MM.1S (cell line): ENCODE measurements at regions not wholly inside any gene's neighbourhood (a gene's known extent, or its start where the extent isn't known, plus 50 kb on each side); places are given as distances from the start of the nearest gene placed in this dataset.
A peak's percentile ranks its signal among the peaks of the same experiment; 100 is the strongest.
"Not testable (repeated sequence)": the region's sequence is repeated elsewhere in the genome, so short reads cannot be mapped to it uniquely, and the experiment has no call there.

ENCODE experiments used
- DNase-seq: peaks from one replicate; pipeline ENCODE4 v3.0.0-alpha.2; 2015
- H2AFZ ChIP-seq: fragments of 300-600 bp; sonication (generic); 2 replicates; pipeline ENCODE4 v1.6.0; 2016; ENCODE audit warnings: antibody characterized with exemption, low read length
- H3F3A ChIP-seq: fragments of 300-600 bp; sonication (generic); 2 replicates; pipeline ENCODE4 v1.6.1; 2016; ENCODE audit warnings: mild to moderate bottlenecking, antibody characterized with exemption, low read length, moderate library complexity, mixed read lengths; ENCODE audit not compliant: insufficient read depth
- H3K27ac ChIP-seq: fragments of 300-600 bp; sonication (generic); 2 replicates; pipeline ENCODE4 v1.5.1; 2016; ENCODE audit warnings: mild to moderate bottlenecking, low read length
- H3K27me3 ChIP-seq: fragments of 300-600 bp; sonication (generic); replicated peaks from 2 replicates; pipeline ENCODE4 v1.6.0; 2016; ENCODE audit warnings: low read length; ENCODE audit not compliant: insufficient read depth
- H3K36me3 ChIP-seq: fragments of 300-600 bp; sonication (generic); replicated peaks from 2 replicates; pipeline ENCODE4 v1.6.1; 2016; ENCODE audit warnings: mild to moderate bottlenecking, low read length, mixed read lengths; ENCODE audit not compliant: insufficient read depth
- H3K4me1 ChIP-seq: fragments of 300-600 bp; sonication (generic); 2 replicates; pipeline ENCODE4 v1.6.1; 2016; ENCODE audit warnings: low read length, mixed read lengths
- H3K4me2 ChIP-seq: fragments of 300-600 bp; sonication (generic); 2 replicates; pipeline ENCODE4 v1.6.0; 2016; ENCODE audit warnings: low read depth, low read length
- H3K4me3 ChIP-seq: fragments of 300-600 bp; sonication (generic); 2 replicates; pipeline ENCODE4 v1.5.1; 2016; ENCODE audit warnings: low read length, mixed read lengths
- H3K79me2 ChIP-seq: fragments of 300-600 bp; sonication (generic); 2 replicates; pipeline ENCODE4 v1.6.1; 2016; ENCODE audit warnings: mixed run types, low read length, mixed read lengths
- H3K9ac ChIP-seq: fragments of 300-600 bp; sonication (generic); 2 replicates; pipeline ENCODE4 v1.6.1; 2016; ENCODE audit warnings: low read length, mixed read lengths
- H3K9me2 ChIP-seq: fragments of 300-600 bp; sonication (generic); replicated peaks from 2 replicates; pipeline ENCODE4 v1.6.1; 2016; ENCODE audit warnings: mild to moderate bottlenecking, low read length, mixed read lengths; ENCODE audit not compliant: insufficient read depth
- H3K9me3 ChIP-seq: fragments of 300-600 bp; sonication (generic); replicated peaks from 2 replicates; pipeline ENCODE4 v1.6.1; 2016; ENCODE audit warnings: mild to moderate bottlenecking, low read length, mixed read lengths; ENCODE audit not compliant: insufficient read depth
- H4K20me1 ChIP-seq: fragments of 300-600 bp; sonication (generic); 2 replicates; pipeline ENCODE4 v1.6.1; 2016; ENCODE audit warnings: mild to moderate bottlenecking, low read length, moderate library complexity, mixed read lengths; ENCODE audit not compliant: insufficient read depth
- EZH2 ChIP-seq: fragments of 300-600 bp; sonication (generic); optimal IDR thresholded peaks from 2 replicates; pipeline ENCODE3; 2017; ENCODE audit warnings: low read depth, mild to moderate bottlenecking, antibody characterized with exemption, low read length, mixed read lengths
- EZH2phosphoT487 ChIP-seq: fragments of 300-600 bp; sonication (generic); IDR thresholded peaks from 2 replicates; pipeline ENCODE4 v1.6.1; 2018; ENCODE audit warnings: antibody characterized with exemption, low read length
- TF ChIP-seq, protein P1 (sequence below): fragments of 300-600 bp; sonication (generic); IDR thresholded peaks from 2 replicates; pipeline ENCODE4 v1.5.1; 2016; ENCODE audit warnings: antibody characterized with exemption, low read length, mixed read lengths

DNA sequence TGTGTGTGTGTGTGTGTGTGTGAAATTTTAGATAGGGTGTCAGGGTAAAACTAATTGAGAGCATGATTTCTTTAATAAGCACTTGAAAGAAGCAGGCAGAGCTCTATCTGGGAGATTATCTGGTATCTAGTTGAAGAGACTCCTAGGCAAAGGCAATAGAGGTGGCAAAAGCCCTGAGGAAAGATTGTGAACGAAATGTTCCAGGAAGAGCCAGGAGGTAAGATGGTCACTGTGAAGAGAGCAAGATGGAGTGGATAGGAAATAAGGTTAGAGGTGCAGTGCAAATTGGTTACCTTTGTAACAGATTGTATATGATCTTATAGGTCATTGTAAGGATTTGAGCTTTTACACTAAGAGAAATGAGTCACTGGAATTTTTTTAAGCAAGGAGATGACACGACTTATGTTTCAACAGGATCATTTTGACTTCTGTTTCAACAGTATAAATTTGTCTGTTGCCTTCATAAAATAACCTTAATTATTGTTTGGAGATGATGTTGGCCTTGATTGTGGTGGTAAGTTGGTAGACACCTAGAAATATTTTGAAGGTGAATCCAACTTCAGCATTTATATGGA, 239.6 kb downstream of the PARP8 start:
- DNase-seq: no peak
- Histone ChIP-seq H3K27me3 (no peaks in the 10 kb centered on the region), H2AFZ (no peak overlapping the region), H3K79me2 (no peaks in the 10 kb centered on the region), H3K9me3 (no peaks in the 10 kb centered on the region), H3K9ac (no peak overlapping the region), H3K36me3 (no peaks in the 10 kb centered on the region), H3K4me1 (no peaks in the 10 kb centered on the region), H3K4me3 (no peak overlapping the region), H4K20me1 (no peaks in the 10 kb centered on the region), H3F3A (no peaks in the 10 kb centered on the region), H3K9me2 (no peaks in the 10 kb centered on the region), H3K27ac (no peak overlapping the region), H3K4me2 (no peak overlapping the region)
- TF ChIP-seq EZH2: no peak
- TF ChIP-seq, protein P1, sequence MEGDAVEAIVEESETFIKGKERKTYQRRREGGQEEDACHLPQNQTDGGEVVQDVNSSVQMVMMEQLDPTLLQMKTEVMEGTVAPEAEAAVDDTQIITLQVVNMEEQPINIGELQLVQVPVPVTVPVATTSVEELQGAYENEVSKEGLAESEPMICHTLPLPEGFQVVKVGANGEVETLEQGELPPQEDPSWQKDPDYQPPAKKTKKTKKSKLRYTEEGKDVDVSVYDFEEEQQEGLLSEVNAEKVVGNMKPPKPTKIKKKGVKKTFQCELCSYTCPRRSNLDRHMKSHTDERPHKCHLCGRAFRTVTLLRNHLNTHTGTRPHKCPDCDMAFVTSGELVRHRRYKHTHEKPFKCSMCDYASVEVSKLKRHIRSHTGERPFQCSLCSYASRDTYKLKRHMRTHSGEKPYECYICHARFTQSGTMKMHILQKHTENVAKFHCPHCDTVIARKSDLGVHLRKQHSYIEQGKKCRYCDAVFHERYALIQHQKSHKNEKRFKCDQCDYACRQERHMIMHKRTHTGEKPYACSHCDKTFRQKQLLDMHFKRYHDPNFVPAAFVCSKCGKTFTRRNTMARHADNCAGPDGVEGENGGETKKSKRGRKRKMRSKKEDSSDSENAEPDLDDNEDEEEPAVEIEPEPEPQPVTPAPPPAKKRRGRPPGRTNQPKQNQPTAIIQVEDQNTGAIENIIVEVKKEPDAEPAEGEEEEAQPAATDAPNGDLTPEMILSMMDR: no peak
- TF ChIP-seq EZH2phosphoT487: no peak

DNA sequence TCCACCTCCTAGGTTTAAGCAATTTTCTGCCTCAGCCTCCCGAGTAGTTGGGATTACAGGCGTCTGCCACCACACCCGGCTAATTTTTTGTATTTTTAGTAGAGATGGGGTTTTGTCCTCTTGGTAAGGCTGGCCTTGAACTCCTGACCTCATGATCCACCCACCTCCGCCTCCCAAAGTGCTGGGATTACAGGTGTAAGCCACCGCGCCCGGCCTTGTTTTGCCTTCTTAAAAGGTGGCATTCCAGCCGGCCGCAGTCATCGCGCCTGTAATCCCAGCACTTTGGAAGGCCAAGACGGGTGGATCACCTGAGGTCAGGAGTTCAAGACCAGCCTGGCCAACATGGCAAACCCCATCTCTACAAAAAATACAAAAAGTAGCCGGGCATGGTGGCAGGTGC, 253.7 kb downstream of the PARP8 start:
- not testable (repeated sequence) for DNase-seq, H4K20me1 ChIP-seq, H3K9me3 ChIP-seq, H3K36me3 ChIP-seq, H3K4me2 ChIP-seq, H3K9ac ChIP-seq, H3K27ac ChIP-seq, H3K79me2 ChIP-seq, H3K4me1 ChIP-seq, H3K27me3 ChIP-seq, H2AFZ ChIP-seq, H3F3A ChIP-seq, H3K4me3 ChIP-seq, H3K9me2 ChIP-seq

DNA sequence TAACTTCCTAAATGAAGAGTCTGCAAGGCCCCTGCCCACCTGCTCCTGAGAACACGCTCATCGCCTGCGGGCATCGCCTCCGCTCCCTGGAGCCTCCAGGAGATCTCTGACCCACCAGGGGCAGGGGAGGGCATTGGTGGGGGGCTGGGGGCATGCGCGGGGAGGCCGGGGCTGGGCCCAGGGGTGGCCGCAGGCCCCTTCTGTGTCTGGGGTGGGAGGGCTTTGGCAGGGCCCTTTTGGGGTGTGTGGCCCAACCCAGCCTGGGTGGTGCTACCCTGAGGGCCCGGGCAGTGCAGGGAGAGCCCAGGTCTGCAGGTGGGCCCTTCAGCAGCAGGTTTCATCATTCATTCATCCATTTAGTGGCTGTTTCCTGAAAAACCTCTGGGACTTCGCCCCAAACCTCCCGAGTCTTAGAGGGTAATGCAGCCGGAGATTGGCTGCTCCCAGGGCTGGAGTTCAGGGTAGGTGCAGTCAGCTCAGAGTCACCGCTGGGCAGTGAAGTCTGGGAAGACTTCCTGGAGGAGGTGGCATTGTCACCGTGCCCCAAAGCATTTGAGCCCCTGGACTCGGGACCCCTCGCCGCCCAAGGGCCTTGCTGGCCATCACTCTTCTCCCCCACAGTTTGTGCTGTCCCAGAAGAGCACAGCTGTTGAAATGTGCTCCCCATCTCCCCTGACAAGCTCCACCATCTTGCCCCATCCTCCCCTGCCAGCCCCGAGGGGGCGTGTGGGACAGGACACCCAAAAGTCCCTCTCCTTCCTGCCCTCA, 255.1 kb downstream of the PARP8 start:
- Histone ChIP-seq H3K4me2 (no peak overlapping the region), H2AFZ (no peak overlapping the region), H3F3A (no peaks in the 10 kb centered on the region), H3K79me2 (no peaks in the 10 kb centered on the region), H3K9me3 (no peaks in the 10 kb centered on the region), H4K20me1 (no peaks in the 10 kb centered on the region), H3K4me3 (no peak overlapping the region), H3K9me2 (no peaks in the 10 kb centered on the region), H3K36me3 (no peaks in the 10 kb centered on the region), H3K27me3 (no peaks in the 10 kb centered on the region), H3K27ac (no peak overlapping the region), H3K4me1 (no peaks in the 10 kb centered on the region), H3K9ac (no peak overlapping the region)
- no peak for DNase-seq
- no peak for TF ChIP-seq EZH2phosphoT487
- TF ChIP-seq, protein P1: no peak

DNA sequence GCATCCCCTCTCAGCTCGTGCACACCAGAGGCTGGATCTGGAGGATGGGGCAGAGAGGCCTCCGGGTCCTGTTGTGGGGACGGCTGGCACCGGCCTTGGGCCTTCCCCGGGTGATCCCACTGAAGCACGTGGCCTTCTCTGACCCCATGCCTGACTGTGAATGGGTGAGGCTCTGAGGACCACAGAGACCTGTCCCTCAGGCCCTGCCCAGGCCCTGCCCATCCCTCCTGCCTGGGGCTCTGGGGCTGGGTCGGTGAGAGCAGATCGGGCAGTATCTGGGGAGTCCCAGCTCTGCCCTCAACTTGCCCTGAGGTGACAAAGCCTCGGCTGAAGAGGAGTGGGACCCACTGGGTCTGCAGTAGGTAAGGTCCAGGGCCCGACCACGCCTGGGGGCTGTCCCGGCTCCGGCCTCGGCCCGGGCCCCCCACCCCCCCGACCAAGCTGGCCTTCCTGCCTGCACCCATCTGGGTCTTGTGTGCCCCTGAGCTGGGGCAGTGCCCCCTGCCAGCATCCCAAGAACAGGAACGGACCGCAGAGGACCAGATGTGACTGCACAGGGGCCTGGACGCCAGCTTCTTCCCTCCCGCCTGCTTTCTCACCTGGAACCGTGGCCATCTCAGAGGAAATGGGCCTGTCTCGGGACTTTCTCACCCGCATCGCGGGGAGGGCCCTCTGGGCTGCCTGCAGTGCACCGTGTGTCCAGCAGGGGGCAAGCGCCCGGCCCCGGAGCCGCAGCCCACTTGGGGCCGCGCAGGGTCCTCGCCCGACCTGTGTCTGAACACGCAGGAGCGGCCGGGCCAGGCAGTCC, 255.9 kb downstream of the PARP8 start:
- not testable (repeated sequence) for H3F3A ChIP-seq, H3K79me2 ChIP-seq, H3K9ac ChIP-seq, H4K20me1 ChIP-seq, H3K36me3 ChIP-seq, H3K27ac ChIP-seq, H2AFZ ChIP-seq, H3K4me2 ChIP-seq, H3K9me3 ChIP-seq, H3K9me2 ChIP-seq, H3K4me1 ChIP-seq, DNase-seq, H3K27me3 ChIP-seq, H3K4me3 ChIP-seq
- TF ChIP-seq, protein P1: 0 out of 2 replicates have a peak, but pooled peaks have one; percentile 14
